HG03103 (cell line): ENCODE measurements at regions not wholly inside any gene's neighbourhood (a gene's known extent, or its start where the extent isn't known, plus 50 kb on each side); places are given as distances from the start of the nearest gene placed in this dataset.

Source experiments
- ATAC-seq: cut with Tn5 transposase; IDR thresholded peaks from one replicate; pipeline ENCODE4 v1.9.1; 2021; ENCODE audit warnings: low read depth; ENCODE audit not compliant: unreplicated experiment

DNA sequence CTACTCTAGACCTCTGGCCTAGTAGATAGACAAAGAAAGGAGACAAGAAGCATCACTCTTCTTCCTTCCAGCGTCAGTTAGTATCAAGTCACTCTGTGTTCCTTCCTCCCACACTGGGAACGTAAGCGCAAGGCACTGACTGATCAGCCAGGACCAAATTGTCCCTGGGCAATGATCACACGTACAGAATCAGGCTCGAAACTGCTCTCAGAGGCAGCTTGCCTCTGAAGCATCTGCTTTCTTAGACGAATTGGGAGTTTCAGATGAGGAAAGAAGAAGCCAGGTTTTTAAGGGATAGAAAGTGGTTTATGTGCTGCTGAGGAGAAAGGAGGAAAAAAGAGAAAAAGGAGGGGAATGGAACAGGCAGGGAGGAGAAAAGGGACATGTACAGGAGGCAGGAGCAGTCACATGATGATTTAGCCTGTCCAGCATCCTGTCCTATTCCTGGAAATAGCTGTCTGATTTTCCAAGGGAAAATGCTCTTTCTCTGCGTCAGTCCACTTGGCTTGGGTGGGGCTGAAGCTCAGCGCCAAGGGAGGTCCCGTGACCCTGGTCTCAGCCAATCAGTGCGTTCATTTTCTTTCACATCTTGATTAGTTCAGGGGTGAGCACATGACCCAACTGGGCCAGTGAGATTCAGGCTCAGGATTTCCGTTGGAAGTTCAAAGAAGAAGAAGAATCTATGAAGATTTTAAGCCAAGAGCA, 102.0 kb upstream of the PRICKLE2 start:
- no peak for ATAC-seq

DNA sequence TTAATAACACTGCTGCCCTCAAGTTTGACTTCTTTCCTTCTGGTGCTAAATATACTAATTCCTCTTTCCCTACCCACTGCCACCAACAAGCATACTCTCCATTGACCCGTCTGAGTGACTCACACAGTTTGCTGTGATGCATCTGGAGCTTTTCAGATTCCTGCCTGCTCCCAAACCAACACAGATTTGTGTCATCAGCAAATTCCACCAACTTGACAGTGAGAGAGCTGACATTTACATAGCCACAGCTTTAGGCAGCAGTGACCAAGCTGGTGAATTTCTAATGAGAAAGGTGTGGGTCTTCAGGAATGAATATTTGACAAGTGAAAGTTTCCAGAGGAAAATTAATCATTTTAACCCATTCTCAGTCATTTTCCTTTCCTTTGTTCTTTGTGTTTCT, 96.5 kb upstream of the PRICKLE2 start:
- ATAC-seq, result no peak

GRCh38 chr3:64319391-64319790, 94.1 kb upstream of the PRICKLE2 start:
- no peak for ATAC-seq

- no peak for ATAC-seq
These were observed 93.5 kb upstream of the PRICKLE2 start for GRCh38 chr3:64318668-64319271.

DNA sequence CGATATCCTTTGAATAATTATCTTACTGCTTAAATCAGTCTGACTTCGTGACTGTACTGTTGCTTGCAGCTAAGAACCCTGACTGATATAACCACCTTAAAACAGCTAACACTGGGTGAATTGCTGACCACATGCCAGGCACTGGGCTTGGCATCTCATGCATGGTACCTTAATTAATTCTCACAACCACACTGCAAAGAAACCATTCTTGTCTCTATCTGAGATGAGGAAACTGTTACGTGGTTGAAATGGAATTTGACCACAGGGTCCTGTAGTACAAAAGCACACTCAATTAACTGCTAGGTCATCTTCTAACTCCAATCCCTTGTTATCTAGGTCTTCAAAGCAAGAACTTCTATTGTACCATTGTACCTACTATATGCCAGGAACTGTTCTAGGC, 92.7 kb upstream of the PRICKLE2 start:
- ATAC-seq, result no peak

- no peak for ATAC-seq
These were observed 91.7 kb upstream of the PRICKLE2 start for GRCh38 chr3:64316971-64317370.

DNA sequence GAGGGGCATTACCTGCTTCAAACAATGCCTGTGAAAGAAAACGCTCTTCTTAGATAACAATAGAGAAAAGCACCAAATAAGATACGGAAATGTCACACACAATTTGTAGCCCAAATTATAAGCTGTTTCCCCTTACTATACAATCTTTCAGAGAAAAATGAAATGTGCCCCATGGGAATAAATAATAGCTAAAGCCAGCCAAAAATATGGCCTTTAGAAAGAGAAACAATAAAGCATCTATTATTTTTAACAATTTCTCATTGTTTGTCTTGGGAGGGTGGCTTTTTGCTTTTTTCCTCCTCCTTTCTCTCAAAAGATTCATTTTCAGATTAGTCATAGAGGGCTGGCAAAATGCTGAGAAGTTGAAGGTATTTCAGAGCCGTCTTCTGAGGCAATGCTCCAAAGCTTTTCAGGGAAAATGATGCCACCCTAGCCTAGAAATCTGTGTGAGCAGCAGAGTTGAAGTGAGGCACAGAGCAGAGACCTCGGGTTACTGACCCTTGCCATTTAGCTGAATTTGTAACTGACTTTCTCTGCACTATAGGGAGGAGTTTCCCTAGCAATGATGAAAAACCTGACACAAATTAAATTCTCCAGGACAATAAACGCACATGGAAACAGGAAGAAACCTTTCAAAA, 86.3 kb upstream of the PRICKLE2 start:
- ATAC-seq, result no peak

- no peak for ATAC-seq
These were observed 83.7 kb upstream of the PRICKLE2 start for GRCh38 chr3:64308931-64309330.

DNA sequence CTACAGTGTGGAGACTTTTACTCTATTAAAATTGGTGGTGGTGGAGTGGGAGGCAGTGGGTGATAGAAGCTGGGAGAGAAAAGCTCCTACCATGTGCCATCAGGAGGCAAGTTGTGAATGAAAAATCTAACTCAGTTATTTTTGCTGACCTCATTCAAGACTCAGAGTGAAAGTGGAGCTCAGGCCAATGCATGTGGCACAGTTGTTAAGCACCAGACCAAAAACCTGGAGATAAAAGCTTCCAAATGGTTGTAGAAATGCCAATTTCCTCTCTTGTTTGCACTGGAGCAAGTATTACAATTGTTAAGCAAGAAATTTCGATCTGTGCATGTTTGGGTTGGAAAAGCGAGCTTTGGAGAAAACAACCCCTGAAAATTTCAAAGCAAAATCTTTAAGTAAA, 81.5 kb upstream of the PRICKLE2 start:
- ATAC-seq, result no peak

DNA sequence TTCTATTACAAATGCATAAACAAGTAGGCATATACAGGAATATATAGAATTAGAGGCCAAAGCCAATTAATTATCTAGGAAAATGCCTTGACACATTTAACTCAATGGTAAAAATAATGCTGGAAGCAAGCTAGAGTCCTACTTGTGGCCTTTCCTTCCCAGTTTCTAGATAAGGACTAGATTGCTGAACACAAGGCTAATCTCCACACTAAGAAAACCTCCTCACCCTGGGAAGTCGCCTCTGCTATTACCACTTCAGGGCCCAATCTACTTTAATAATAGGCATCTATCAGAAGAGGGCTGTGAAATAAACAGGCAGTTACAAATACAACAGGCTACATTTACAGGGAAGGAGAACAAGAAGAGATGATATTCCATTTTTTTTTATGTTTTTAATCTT, 80.5 kb upstream of the PRICKLE2 start:
- no peak for ATAC-seq

- ATAC-seq, result no peak
These were observed 79.7 kb upstream of the PRICKLE2 start for GRCh38 chr3:64304828-64305410.

GRCh38 chr3:64303881-64304280, 78.6 kb upstream of the PRICKLE2 start:
- ATAC-seq, result no peak

GRCh38 chr3:64303401-64303800, 78.1 kb upstream of the PRICKLE2 start:
- no peak for ATAC-seq

- ATAC-seq, result no peak
These were observed 76.2 kb upstream of the PRICKLE2 start for GRCh38 chr3:64301476-64301875.

DNA sequence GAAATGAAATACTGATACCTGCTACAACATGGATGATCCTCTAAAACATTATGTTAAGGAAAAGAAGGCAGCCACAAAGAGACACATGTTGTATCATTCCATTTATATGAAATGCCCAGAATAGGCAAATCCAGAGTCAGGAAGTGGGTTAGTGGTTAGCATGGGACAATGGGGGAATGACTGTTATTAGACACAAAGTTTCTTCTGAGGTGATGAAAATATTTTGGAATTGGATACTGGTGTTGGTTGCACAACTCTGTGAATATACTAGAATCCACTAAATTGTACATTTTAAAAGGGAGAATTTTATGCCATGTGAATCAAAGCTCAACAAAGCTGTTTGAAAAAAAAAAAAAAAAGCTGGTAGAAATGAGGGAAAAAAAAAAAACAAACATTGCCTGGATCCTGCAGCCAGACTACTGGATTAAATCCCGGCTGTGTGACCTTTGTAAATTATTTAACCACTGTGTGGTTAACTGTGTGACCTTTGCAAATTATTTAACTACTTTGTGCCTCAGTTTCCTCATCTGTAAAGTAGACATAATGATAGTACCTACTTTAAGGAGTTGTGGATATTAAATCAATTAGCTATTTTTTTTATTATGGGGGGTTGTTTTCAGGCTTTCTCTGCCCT, 75.6 kb upstream of the PRICKLE2 start:
- no peak for ATAC-seq

DNA sequence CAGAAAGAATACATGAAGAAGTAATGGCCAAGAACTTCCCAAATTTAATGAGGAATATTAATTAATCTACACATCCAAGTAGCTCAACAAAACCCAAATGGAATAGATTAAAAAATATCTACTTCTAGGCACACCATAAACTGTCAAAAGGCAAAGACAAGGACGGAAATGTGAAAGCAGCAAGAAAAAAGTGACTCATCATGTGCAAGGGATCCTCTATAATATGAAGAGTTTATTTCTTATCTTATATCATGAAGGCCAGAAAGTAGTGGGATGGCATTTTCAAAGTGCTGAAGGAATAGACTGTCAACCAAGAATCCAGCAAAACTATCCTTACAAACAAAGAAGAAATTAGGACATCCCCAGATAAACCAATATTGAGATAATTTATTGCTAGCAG, 73.9 kb upstream of the PRICKLE2 start:
- no peak for ATAC-seq

DNA sequence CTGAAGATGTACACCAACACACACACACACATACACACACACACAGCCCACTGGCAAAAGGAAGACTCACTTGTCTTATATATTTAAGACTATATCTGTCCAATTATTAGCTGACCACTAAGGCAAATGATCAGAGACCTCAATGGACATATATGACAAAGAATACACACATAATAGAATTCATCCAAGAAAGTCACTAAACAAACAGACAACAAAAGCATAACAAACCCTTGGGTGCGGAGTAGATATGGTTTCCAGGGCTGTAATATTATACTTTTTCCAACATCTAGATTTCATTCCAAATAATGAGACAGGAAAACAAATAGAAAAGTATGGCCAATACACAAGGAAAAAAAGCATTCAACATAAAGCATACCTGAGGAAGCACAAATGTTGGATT, 72.3 kb upstream of the PRICKLE2 start:
- ATAC-seq, result no peak

GRCh38 chr3:64295594-64295993, 70.3 kb upstream of the PRICKLE2 start:
- no peak for ATAC-seq

- ATAC-seq, result no peak
These were observed 69.5 kb upstream of the PRICKLE2 start for GRCh38 chr3:64294771-64295170.

GRCh38 chr3:64293121-64293520, 67.9 kb upstream of the PRICKLE2 start:
- ATAC-seq, result no peak

DNA sequence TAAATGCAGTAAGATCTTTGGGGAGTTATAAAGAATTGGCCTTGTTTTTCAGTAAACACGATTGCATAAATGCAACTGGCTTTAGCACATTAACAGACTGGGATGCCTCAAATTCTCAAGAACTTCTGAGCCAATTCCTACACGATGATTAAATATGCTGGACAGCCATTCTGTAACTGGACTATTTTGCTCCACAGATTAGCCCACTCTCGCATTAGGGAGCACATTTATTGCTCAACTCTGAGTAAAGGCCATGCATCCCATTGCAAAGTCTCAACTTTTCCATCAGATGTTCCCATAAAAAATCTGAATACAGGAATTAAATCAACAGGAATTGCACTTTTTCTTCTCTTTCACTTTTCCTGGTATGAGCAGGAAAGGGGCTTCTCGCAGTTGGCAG, 66.7 kb upstream of the PRICKLE2 start:
- no peak for ATAC-seq
